NOMO-1 treated with dmso at 0.1 percent for 144 hours (cell line): ENCODE measurements at regions not wholly inside any gene's neighbourhood (a gene's known extent, or its start where the extent isn't known, plus 50 kb on each side); places are given as distances from the start of the nearest gene placed in this dataset.

Source experiments
- DNase-seq: peaks from one replicate; lab custom pipeline; 2025; ENCODE audit not compliant: unreplicated experiment; lab: John Stamatoyannopoulos, UW

- no peak for DNase-seq
Measured at GRCh38 chr2:217028128-217028527, 168.3 kb upstream of the TNP1 start.

- no peak for DNase-seq
Measured at GRCh38 chr2:217027414-217027813, 167.6 kb upstream of the TNP1 start.

DNA sequence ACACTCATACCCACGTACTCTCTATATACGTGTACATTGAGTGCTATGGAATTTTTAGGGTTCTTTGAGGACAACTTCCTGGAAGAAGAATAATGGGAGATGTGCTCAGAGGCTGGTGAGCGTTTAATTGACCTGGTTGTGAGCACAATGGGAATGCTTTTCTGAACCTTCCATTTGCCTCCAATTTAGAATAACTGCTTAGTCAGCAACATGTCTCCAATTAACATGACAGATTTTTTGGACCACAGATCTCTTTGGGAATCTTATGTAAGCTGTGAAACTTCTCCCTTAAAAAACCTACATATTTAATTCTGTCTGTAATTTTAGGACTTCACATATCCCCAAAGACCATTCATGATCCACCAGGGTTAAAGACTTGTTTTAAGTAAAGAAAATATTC, 166.7 kb upstream of the TNP1 start:
- DNase-seq = no peak

DNA sequence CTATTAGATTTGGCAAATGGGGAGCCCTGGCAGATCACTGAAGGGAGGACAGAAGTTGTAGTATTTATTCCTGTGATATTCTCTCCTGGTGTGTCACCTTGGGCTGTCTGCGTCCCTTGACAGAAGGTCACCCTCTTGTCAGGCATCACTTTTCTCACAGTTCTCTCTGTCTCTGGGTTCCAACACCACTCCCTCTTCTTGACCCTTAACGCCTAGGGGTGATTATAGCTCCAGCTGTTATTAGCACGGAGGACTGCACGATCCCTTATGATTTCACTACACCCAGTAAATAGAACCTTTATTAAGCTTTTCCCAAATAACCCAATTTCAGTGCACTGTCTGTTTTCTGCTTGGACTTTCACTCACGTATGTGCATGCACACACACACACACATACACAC, 166.3 kb upstream of the TNP1 start:
- DNase-seq = no peak

- DNase-seq = no peak
Measured at GRCh38 chr2:217023611-217024010, 163.7 kb upstream of the TNP1 start.

GRCh38 chr2:217017456-217018252, 157.8 kb upstream of the TNP1 start:
- DNase-seq = no peak

- DNase-seq = no peak
Measured at GRCh38 chr2:217016796-217017419, 157.0 kb upstream of the TNP1 start.

- no peak for DNase-seq
Measured at GRCh38 chr2:217014328-217015105, 154.7 kb upstream of the TNP1 start.

- no peak for DNase-seq
Measured at GRCh38 chr2:217013926-217014325, 154.1 kb upstream of the TNP1 start.

DNA sequence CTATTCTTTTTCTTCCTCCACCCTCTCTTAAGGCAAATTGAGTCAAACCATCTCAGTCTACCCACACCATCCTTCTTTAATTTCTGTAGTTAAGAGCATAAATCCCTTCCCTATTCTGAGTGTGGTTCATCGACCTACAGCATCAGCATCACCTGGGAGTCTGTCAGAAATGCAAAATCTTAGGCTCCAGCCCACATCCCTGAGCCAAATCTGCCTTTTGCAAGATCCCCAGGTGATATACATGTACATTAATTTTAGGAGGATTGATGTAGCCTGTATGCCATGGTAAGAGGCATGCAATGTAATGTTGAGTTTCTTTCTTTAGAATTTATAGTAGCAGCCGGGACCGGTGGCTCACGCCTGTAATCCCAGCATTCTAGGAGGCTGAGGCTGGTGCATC, 151.7 kb upstream of the TNP1 start:
- DNase-seq = no peak

GRCh38 chr2:217010173-217010572, 150.3 kb upstream of the TNP1 start:
- no peak for DNase-seq

- DNase-seq = no peak
Measured at GRCh38 chr2:217008794-217009193, 148.9 kb upstream of the TNP1 start.

- no peak for DNase-seq
Measured at GRCh38 chr2:217006217-217006616, 146.4 kb upstream of the TNP1 start.

GRCh38 chr2:217004656-217005055, 144.8 kb upstream of the TNP1 start:
- no peak for DNase-seq

- DNase-seq = no peak
Measured at GRCh38 chr2:217001740-217002139, 141.9 kb upstream of the TNP1 start.

GRCh38 chr2:217000406-217000805, 140.5 kb upstream of the TNP1 start:
- no peak for DNase-seq

GRCh38 chr2:216996279-216996845, 136.5 kb upstream of the TNP1 start:
- no peak for DNase-seq

- no peak for DNase-seq
Measured at GRCh38 chr2:216994353-216994854, 134.5 kb upstream of the TNP1 start.

DNA sequence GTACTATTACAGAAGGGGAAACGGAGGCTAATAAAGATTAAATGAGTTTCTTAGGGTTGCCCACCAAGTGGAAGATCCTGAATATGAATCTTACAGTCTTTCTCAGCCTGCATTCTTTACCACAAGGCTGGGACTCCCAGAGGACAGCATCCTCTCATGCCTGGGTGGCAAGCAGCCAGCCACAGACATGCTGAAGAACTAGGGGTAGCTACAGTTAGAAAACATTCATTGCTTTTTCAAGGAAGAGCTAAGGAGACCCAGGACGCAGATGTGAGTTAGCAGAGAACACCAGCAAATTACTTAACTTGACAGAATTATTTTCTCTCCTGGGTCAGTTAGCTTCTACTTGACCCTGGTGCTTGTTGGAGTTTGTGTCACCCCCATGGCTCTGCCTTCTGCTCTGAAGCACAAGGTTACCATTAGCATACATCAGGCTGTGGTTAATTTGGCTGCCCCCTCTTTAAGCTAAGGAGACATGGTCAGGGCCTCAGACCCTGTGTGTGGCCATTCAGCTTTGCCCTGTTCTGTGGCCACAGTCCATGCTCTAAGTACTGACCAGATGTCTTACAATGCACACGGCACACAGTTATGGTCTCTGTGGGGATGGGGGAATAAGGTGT, 132.3 kb upstream of the TNP1 start:
- DNase-seq = no peak

DNA sequence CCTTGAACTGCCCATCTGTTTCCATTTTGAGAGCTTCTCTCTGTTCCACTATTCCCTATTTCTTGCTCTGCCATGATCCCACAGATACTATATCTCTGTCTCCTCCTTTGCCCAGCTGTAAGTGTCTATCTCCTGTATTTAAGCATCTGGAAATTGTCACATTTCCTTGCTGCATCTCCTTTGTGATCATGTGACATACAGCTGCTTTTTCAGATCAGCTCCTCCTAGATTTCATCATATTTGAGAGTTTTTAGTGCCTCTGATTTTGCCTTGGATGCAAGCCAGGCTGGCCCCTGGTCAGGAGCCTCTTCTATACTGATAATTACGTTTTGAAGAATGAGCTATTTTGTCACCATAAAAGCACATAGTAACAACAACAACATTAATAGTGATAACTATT, 131.7 kb upstream of the TNP1 start:
- DNase-seq = no peak
